NCI-H460 (cell line): ENCODE measurements at regions not wholly inside any gene's neighbourhood (a gene's known extent, or its start where the extent isn't known, plus 50 kb on each side); places are given as distances from the start of the nearest gene placed in this dataset.

Experiments
- DNase-seq: peaks from one replicate; pipeline ENCODE4 v3.0.0-alpha.2; 2016; ENCODE audit warnings: low read depth; ENCODE audit errors: extremely low read depth

- DNase-seq: no peak
These were observed 1227.4 kb downstream of the PCDH17 start for GRCh38 chr13:58858870-58859371.

- no peak for DNase-seq
These were observed 1233.7 kb downstream of the PCDH17 start for GRCh38 chr13:58865286-58865685.

DNA sequence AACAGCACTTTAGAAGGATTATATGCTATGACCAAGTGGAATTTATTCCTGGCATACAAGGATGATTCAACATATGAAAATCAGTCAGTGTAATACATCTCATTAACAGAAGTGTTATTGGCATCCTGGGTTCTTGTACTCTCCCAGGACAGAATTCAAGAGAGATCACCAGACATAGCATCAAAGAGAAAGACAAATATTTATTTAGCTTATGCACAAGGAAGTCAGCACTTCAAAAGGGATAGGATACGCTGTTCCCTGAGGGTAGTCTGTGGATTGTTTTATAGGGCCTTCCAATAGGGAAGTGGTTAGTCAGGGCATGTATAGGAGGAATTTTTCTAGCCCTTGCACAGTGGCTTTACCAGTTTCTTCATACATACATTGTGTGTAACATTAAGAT, 1238.0 kb downstream of the PCDH17 start:
- DNase-seq: no peak

DNA sequence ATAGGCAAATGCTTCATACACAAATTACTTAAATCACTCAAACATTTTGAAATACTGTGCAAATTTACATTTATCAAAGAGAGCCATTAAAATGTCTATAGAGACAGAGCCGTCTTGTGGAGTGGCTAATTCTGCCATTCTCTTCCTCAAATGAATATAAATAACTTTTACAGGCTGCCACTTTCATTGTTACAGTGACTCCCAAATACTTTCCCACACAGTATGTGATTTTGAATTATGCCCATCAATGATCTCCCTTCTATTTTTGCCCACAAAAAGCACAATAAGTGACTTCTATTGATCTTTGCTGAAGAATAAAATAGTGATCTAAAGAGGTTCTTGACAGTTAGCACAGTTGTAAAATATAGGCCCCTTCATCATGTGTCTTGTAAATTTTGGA, 1244.9 kb downstream of the PCDH17 start:
- no peak for DNase-seq

- no peak for DNase-seq
These were observed 1247.6 kb downstream of the PCDH17 start for GRCh38 chr13:58879114-58879513.

DNA sequence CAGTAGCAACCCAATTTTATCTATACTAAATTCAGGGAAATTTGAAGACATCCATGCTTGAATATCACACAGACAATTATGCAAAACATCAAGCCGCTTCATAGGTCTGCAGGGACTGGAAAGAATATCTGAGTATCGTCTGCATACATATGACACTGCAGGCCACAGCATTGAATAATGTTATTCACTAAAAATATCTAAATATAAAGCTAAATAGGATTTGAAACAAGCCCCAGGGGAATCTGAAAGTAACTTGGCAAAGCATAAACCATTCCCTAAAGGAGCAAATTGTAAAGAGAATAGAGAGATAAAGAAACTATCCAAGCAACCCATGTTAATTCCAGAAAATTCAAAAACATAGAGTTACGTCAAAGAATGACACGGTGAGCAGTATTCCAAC, 1251.0 kb downstream of the PCDH17 start:
- DNase-seq: no peak

- DNase-seq: no peak
These were observed 1251.9 kb downstream of the PCDH17 start for GRCh38 chr13:58883405-58883804.

- DNase-seq: no peak
These were observed 1253.0 kb downstream of the PCDH17 start for GRCh38 chr13:58884353-58885209.

DNA sequence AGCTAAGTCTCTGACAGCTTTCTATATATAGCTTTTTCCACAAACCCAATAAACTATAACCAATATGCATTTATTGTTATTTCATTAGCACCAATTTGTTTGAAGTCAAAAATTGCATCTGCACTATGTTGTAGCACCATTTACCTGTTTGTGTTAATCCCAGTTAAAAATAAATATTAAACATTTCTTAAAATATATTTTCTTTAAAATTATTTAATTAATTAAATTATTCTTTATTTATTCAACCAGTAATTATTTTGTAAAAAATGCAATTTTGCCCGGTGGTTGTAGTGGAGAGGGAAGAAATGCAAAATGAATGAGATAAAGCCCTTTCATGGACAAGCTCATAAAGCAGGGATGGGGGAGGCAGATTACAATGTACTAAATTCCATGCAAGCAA, 1257.9 kb downstream of the PCDH17 start:
- DNase-seq: no peak

DNA sequence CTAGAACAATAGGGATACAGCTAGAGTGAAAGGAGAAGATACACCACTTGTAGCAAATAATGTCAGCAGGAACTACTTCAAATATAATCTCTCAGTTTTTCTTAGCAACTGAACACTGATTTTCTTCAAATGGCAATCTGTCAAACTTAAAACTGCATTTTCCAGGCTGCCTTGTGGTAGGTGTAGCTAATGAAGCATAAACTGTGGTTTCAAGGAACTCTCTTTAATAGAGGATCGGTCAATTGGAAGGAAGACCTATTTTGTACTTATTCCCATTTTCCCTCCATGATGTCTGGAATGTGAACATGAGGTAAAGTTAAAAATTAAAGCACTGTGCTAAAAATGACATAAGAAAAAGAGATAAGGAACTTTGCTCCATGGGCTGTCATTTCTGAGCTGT, 1261.9 kb downstream of the PCDH17 start:
- no peak for DNase-seq

DNA sequence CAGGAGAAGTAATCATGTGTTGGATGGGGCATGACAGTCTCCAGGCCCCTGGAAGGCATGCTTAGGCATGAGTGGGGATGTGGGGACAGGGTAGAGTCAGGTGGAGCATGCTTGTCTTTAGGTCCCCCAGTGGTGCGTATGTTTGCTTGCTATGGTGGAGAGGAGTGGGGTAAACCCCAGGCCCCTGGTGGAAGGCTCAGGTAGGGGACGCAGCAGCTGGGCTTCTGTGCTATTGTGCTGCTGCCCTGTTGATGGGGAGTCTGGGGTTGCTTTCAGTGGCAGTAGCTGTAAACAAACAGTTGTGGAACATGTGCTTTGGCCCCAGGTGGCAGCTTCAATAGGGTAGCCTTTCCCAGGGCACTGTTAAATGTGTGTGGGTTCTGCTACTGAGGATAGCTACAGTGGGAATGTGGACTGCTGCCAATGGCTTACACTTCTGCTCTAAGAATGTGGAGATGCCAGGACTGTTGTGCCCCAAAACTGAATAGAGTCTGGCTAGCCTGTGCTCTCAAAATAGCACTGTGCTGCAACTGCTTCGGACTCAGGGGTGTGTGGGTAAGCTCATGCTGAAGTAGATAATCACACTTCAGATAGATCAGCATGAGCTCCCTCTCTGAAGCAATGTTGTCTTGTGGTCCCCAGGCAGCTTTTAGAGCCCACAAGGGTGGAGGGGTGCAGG, 1257.3 kb downstream of the DIAPH3 start:
- DNase-seq: no peak

DNA sequence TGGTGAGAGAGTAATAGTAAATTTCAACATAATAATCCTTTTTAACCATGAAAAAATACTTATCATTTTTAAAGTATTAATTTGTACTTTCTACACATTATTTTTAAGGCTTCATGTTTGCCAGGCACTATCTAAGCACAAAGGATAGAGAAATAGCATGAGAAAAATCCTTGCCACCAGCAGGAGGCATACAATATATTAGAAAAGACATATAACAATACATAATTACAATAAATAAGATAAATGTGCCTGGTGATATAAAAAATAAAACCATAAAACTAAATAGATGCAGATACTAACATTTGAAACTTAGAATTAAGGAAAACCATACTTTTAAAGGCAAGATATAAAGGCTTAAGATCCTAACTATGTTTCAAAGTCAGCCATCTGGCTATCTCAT, 1256.4 kb downstream of the DIAPH3 start:
- no peak for DNase-seq

GRCh38 chr13:58908019-58908679, 1255.6 kb downstream of the DIAPH3 start:
- DNase-seq: no peak

- no peak for DNase-seq
These were observed 1244.2 kb downstream of the DIAPH3 start for GRCh38 chr13:58919551-58919950.

DNA sequence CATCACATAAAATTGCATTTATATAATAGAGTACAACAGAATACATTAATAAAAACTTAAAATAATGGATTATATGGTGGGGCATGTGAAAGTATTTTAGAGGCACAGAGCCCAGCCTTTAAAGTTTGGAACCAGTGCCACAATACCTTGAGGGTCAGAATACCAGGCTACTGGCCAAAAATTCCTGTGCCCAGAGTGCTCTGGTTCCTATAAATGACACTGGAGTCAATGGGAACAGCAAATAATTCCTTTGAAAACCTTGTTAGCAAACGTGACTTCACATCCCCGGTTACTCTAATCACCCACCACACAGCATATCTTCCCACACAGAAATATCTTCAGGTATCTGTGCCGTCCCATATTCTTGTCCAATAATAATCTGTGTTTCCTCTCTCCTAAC, 1242.6 kb downstream of the DIAPH3 start:
- DNase-seq: no peak

DNA sequence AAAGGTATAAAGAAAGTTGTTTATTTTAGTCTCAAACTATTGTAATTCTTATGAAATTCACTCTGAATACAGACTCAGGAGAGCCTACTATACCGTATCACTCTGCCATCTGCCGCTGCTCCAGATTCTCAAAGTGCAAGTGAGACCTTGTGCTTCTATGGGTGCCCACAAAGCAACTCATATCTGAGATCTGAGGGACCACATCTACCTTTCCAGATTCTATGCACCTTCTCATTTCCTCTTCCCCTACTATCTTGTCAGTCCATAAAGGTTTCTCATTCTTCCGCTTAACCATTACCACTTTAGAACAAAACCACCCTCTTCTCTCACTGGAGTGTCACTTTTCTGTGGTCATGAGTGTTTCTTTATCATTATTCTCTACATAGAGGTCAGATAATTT, 1236.9 kb downstream of the DIAPH3 start:
- no peak for DNase-seq

GRCh38 chr13:58933475-58933874, 1230.3 kb downstream of the DIAPH3 start:
- no peak for DNase-seq

DNA sequence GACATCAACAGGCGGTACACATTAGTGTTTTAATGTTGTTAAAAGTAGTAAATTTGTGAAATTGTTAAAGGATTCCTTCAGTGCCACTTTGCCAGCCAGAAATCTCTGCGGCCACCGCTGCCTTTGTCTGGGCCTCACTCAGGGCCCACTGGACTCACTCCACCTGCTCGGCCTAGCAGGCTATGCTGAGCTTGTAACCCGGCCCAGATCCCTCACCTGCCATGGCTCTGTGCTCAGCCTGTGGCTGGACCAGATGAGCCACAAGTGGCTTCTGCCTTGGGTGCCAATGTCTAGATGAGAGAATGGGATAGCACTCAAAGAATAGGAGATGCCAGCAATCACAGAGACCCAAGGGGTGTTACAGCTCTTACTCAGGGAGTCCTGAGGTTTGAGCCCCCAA, 1228.0 kb downstream of the DIAPH3 start:
- DNase-seq: no peak

DNA sequence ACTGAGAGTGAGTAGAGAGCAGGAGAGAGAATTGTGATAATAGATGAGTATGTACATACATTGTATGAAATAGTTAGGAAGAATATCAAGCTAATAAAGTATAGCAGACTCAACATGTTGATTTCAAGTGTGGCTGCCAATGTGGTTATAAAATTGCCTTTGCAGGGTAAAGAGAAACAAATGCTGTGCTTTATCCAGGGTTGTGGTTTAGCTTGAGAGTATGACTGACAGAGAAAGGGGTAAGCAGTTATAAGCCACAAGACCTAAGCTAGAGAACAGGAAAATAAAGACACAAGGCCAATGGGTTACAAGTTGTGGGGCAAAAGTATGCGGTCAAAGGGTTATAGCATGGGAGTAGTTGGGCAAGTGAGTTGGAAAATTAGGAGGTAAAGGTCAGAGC, 1217.5 kb downstream of the DIAPH3 start:
- no peak for DNase-seq

GRCh38 chr13:58949646-58950045, 1214.1 kb downstream of the DIAPH3 start:
- no peak for DNase-seq

DNA sequence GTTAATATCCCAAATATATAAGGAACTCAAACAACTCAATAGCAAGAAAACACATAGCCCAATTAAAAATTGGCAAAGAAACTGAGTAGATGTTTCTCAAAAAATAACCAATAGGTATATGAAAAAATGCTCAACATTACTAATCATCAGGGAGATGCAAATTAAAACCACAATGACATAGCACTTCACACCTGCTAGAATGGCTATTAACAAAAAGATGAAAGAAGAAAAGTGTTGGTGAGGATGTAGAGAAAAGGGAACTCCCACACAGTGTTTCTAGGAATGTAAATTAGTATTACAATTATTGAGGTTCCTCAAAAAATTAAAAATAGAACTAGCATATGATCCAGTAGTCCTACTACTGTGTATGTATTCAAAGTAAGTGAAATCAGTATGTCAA, 1212.8 kb downstream of the DIAPH3 start:
- no peak for DNase-seq

DNA sequence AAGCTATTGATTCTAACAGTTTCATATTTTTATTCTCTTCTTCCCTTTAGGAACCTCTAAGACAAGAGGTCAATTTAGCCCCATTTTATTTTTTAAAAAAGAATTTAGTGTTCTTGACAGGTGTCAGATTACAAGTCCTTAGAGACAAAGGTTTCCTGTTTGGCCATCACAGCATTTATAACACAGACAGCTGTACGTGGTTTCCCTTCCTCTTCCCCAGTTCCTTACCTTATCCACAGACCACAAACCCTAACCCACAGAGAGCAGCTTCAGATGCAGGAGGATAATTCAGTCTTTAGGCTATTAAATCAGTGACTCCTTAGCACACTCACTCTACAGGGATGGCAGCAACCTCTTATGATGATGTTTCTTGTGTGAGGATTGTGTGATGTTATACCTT, 1210.1 kb downstream of the DIAPH3 start:
- DNase-seq: no peak
